Neural cell (in vitro differentiated cells): ENCODE measurements at regions not wholly inside any gene's neighbourhood (a gene's known extent, or its start where the extent isn't known, plus 50 kb on each side); places are given as distances from the start of the nearest gene placed in this dataset.

Experiments used
- EP300 ChIP-seq: fragments of 450-650 bp; conservative IDR thresholded peaks from 2 replicates; pipeline ENCODE4 v1.6.1; 2014; ENCODE audit warnings: antibody characterized with exemption, mild to moderate bottlenecking, moderate library complexity; ENCODE audit not compliant: poor library complexity, severe bottlenecking
- POLR2AphosphoS5 ChIP-seq: IDR thresholded peaks from 2 replicates; pipeline ENCODE4 v1.6.1; 2012
- RAD21 ChIP-seq: fragments of 450-650 bp; conservative IDR thresholded peaks from 2 replicates; pipeline ENCODE4 v1.6.1; 2014; ENCODE audit warnings: antibody characterized with exemption, mild to moderate bottlenecking, moderate library complexity
- SMC3 ChIP-seq: fragments of 450-650 bp; conservative IDR thresholded peaks from 2 replicates; pipeline ENCODE4 v1.6.1; 2014; ENCODE audit warnings: antibody characterized with exemption, mild to moderate bottlenecking, moderate library complexity; ENCODE audit not compliant: poor library complexity
- TAF1 ChIP-seq: IDR thresholded peaks from 2 replicates; pipeline ENCODE4 v1.6.1; 2012; ENCODE audit warnings: low read depth
- TF ChIP-seq, protein P1 (sequence below): fragments of 450-650 bp; IDR thresholded peaks from 2 replicates; pipeline ENCODE4 v1.5.1; 2014; ENCODE audit warnings: antibody characterized with exemption, mild to moderate bottlenecking, moderate library complexity; ENCODE audit not compliant: poor library complexity, severe bottlenecking

DNA sequence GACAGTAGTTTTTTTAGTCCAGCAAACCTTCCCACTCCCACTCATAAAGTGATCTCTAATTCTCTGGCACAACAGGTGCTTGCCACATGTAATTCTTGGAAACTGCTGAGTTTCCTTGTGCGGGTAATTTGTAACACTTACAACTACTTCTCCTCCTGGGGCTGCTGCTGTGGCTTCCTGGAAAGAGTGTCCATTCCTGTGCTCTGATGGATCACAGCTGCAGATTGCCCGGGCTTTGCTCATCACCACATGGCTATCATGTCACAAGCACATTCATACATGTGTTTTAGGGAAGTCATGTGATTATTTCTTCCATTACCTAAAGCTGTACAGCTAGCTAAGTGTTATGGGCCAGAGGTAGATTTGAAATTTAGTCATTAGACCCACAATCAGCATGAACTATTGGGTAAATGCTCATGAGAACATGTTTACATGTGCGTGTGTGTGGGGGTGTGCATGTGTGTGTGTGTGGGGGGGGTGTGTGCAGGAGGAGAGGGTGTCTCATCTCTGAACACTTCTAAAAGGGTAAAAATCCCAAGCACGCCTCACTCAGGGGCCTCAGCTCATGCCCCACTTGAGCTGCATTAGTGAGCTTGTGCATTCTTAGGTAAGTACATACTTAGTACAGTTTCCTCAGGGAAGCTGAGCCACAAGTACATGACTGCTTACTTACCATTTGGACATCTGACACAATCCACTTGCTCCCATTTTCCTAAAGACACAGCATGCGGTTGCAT lies 118.1 kb upstream of the CCDC112 start:
- TF ChIP-seq, protein P1, sequence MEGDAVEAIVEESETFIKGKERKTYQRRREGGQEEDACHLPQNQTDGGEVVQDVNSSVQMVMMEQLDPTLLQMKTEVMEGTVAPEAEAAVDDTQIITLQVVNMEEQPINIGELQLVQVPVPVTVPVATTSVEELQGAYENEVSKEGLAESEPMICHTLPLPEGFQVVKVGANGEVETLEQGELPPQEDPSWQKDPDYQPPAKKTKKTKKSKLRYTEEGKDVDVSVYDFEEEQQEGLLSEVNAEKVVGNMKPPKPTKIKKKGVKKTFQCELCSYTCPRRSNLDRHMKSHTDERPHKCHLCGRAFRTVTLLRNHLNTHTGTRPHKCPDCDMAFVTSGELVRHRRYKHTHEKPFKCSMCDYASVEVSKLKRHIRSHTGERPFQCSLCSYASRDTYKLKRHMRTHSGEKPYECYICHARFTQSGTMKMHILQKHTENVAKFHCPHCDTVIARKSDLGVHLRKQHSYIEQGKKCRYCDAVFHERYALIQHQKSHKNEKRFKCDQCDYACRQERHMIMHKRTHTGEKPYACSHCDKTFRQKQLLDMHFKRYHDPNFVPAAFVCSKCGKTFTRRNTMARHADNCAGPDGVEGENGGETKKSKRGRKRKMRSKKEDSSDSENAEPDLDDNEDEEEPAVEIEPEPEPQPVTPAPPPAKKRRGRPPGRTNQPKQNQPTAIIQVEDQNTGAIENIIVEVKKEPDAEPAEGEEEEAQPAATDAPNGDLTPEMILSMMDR: no peak
- no peak for TF ChIP-seq EP300
- no peak for TF ChIP-seq POLR2AphosphoS5
- TF ChIP-seq TAF1: no peak
- no peak for TF ChIP-seq SMC3
- TF ChIP-seq RAD21: no peak
